ENCODE measurements at regions not wholly inside any gene's neighbourhood (a gene's known extent, or its start where the extent isn't known, plus 50 kb on each side); places are given as distances from the start of the nearest gene placed in this dataset.

GRCh38 chr6:88558981-88559380 is 392.8 kb upstream of the CNR1 start:
- no peak for TF ChIP-seq CTCF (IDR thresholded peaks at IDR 0.05)

GRCh38 chr6:88556663-88557062 is 390.5 kb upstream of the CNR1 start:
- no peak for DNase-seq (ENCODE audit: low spot score)
- no peak for TF ChIP-seq CTCF (IDR thresholded peaks at IDR 0.05)
- H3K4me3 ChIP-seq: no peak overlapping the region
- no peak overlapping the region for H3K27ac ChIP-seq

More at GRCh38 chr6:88558981-88559380, 392.8 kb upstream of the CNR1 start:
- DNase-seq (ENCODE audit: low spot score): no peak
- Histone ChIP-seq H3K27ac (no peak overlapping the region), H3K4me3 (no peak overlapping the region)

GRCh38 chr6:88548891-88549505 is 382.9 kb upstream of the CNR1 start:
- TF ChIP-seq CTCF (IDR thresholded peaks at IDR 0.05): no peak
- Histone ChIP-seq H3K27ac (no peak overlapping the region), H3K4me3 (no peak overlapping the region)
- no peak for DNase-seq (ENCODE audit: low spot score)

GRCh38 chr6:88547768-88548167 is 381.6 kb upstream of the CNR1 start:
- DNase-seq (ENCODE audit: low spot score): no peak
- no peak for TF ChIP-seq CTCF (IDR thresholded peaks at IDR 0.05)

GRCh38 chr6:88545991-88546390 is 379.8 kb upstream of the CNR1 start:
- no peak overlapping the region for H3K27ac ChIP-seq
- H3K4me3 ChIP-seq: no peak overlapping the region
- no peak for DNase-seq (ENCODE audit: low spot score)

More at GRCh38 chr6:88547768-88548167, 381.6 kb upstream of the CNR1 start:
- Histone ChIP-seq H3K4me3 (no peak overlapping the region), H3K27ac (no peak overlapping the region)

GRCh38 chr6:88544986-88545612 is 379.0 kb upstream of the CNR1 start:
- Histone ChIP-seq H3K4me3 (no peak overlapping the region), H3K27ac (no peak overlapping the region)
- no peak for DNase-seq (ENCODE audit: low spot score)
- no peak for TF ChIP-seq CTCF (IDR thresholded peaks at IDR 0.05)

More at GRCh38 chr6:88545991-88546390, 379.8 kb upstream of the CNR1 start:
- TF ChIP-seq CTCF (IDR thresholded peaks at IDR 0.05): no peak

GRCh38 chr6:88539295-88539764 is 373.2 kb upstream of the CNR1 start:
- DNase-seq (ENCODE audit: low spot score): no peak
- Histone ChIP-seq H3K4me3 (no peak overlapping the region), H3K27ac (no peak overlapping the region)
- TF ChIP-seq CTCF (IDR thresholded peaks at IDR 0.05): no peak

Data from coronary artery (tissue), 2 donors.